H9 (cell line): ENCODE measurements at regions not wholly inside any gene's neighbourhood (a gene's known extent, or its start where the extent isn't known, plus 50 kb on each side); places are given as distances from the start of the nearest gene placed in this dataset.
A peak's percentile ranks its signal among the peaks of the same experiment; 100 is the strongest.

ENCODE experiments used
- DNase-seq: peaks from one replicate; pipeline ENCODE4 v3.0.0-alpha.2; 2017
- H2AFZ ChIP-seq: one replicate; pipeline ENCODE4 v1.6.1; 2013; ENCODE audit warnings: mild to moderate bottlenecking, low read length, control low read depth, moderate library complexity
- H2AK5ac ChIP-seq: 2 replicates; pipeline ENCODE4 v1.6.1; 2013; ENCODE audit warnings: low read length, control low read depth, mixed read lengths; ENCODE audit not compliant: insufficient read length
- H2BK120ac ChIP-seq: one replicate; pipeline ENCODE4 v1.6.1; 2013; ENCODE audit warnings: low read depth, mild to moderate bottlenecking, low read length, control low read depth, inconsistent platforms; ENCODE audit not compliant: poor library complexity, severe bottlenecking
- H2BK12ac ChIP-seq: 2 replicates; pipeline ENCODE4 v1.6.1; 2013; ENCODE audit warnings: low read length, control low read depth, mixed read lengths, low read depth; ENCODE audit not compliant: insufficient read length
- H2BK15ac ChIP-seq: 2 replicates; pipeline ENCODE4 v1.6.1; 2013; ENCODE audit warnings: low read depth, low read length, control low read depth
- H2BK20ac ChIP-seq: one replicate; pipeline ENCODE4 v1.6.1; 2013; ENCODE audit warnings: low read depth, mild to moderate bottlenecking, low read length, control low read depth, inconsistent platforms; ENCODE audit not compliant: poor library complexity, severe bottlenecking
- H2BK5ac ChIP-seq: 2 replicates; pipeline ENCODE4 v1.6.1; 2013; ENCODE audit warnings: low read length, control low read depth, mixed read lengths; ENCODE audit not compliant: insufficient read length
- H3K14ac ChIP-seq: 2 replicates; pipeline ENCODE4 v1.6.1; 2013; ENCODE audit warnings: low read length, control low read depth; ENCODE audit not compliant: insufficient read depth
- H3K18ac ChIP-seq: 2 replicates; pipeline ENCODE4 v1.6.1; 2013; ENCODE audit warnings: low read depth, mild to moderate bottlenecking, mixed read lengths, low read length, control low read depth; ENCODE audit not compliant: insufficient read length
- H3K23ac ChIP-seq: 2 replicates; pipeline ENCODE4 v1.6.1; 2013; ENCODE audit warnings: low read length, control low read depth, mixed read lengths, low read depth; ENCODE audit not compliant: insufficient read length
- H3K23me2 ChIP-seq: 2 replicates; pipeline ENCODE4 v1.6.1; 2013; ENCODE audit warnings: low read depth, mild to moderate bottlenecking, mixed read lengths, low read length, control low read depth; ENCODE audit not compliant: insufficient read length, poor library complexity, severe bottlenecking
- H3K27ac ChIP-seq: 2 replicates; pipeline ENCODE4 v1.5.1; 2013; ENCODE audit warnings: low read length, control low read depth, mixed read lengths, low read depth; ENCODE audit not compliant: insufficient read length
- H3K27me3 ChIP-seq: 2 replicates; pipeline ENCODE4 v1.6.1; 2013; ENCODE audit warnings: low read length, control low read depth, inconsistent platforms; ENCODE audit not compliant: insufficient read depth
- H3K4ac ChIP-seq: 2 replicates; pipeline ENCODE4 v1.6.1; 2013; ENCODE audit warnings: low read depth, mild to moderate bottlenecking, control low read depth, inconsistent platforms, low read length, moderate library complexity
- H3K4me1 ChIP-seq: 2 replicates; pipeline ENCODE4 v1.6.1; 2013; ENCODE audit warnings: low read length, control low read depth, inconsistent platforms; ENCODE audit not compliant: insufficient read depth
- H3K4me2 ChIP-seq: 2 replicates; pipeline ENCODE4 v1.6.1; 2013; ENCODE audit warnings: low read length, control low read depth, mixed read lengths; ENCODE audit not compliant: insufficient read length, insufficient read depth
- H3K56ac ChIP-seq: 2 replicates; pipeline ENCODE4 v1.6.1; 2013; ENCODE audit warnings: low read depth, mild to moderate bottlenecking, mixed read lengths, low read length, control low read depth; ENCODE audit not compliant: insufficient read length
- H3K79me1 ChIP-seq: 2 replicates; pipeline ENCODE4 v1.6.1; 2013; ENCODE audit warnings: low read depth, mild to moderate bottlenecking, moderate library complexity, low read length, control low read depth, inconsistent platforms; ENCODE audit not compliant: insufficient read depth, poor library complexity, severe bottlenecking
- H3K79me2 ChIP-seq: 2 replicates; pipeline ENCODE4 v1.6.1; 2013; ENCODE audit warnings: low read length, control low read depth, inconsistent platforms; ENCODE audit not compliant: insufficient read depth
- H3K9ac ChIP-seq: 2 replicates; pipeline ENCODE4 v1.6.1; 2013; ENCODE audit warnings: low read length, control low read depth, mixed read lengths; ENCODE audit not compliant: insufficient read length; ENCODE audit errors: extremely low read depth
- H3K9me3 ChIP-seq: one replicate; pipeline ENCODE4 v1.6.1; 2013; ENCODE audit warnings: low read depth, low read length, inconsistent platforms; ENCODE audit not compliant: control insufficient read depth
- H3T11ph ChIP-seq: one replicate; pipeline ENCODE4 v1.6.1; 2013; ENCODE audit warnings: mild to moderate bottlenecking, low read length, control low read depth, inconsistent platforms
- H4K20me1 ChIP-seq: one replicate; pipeline ENCODE4 v1.6.1; 2013; ENCODE audit not compliant: control insufficient read depth, insufficient read length, insufficient read depth
- H4K5ac ChIP-seq: 2 replicates; pipeline ENCODE4 v1.6.1; 2013; ENCODE audit warnings: low read depth, mild to moderate bottlenecking, mixed read lengths, low read length, control low read depth; ENCODE audit not compliant: insufficient read length
- H4K8ac ChIP-seq: replicated peaks from 2 replicates; pipeline ENCODE4 v1.6.1; 2013; ENCODE audit warnings: low read length, control low read depth, mixed read lengths, low read depth; ENCODE audit not compliant: insufficient read length
- H4K91ac ChIP-seq: 2 replicates; pipeline ENCODE4 v1.6.1; 2013; ENCODE audit warnings: low read depth, mild to moderate bottlenecking, moderate library complexity, mixed read lengths, low read length, control low read depth; ENCODE audit not compliant: insufficient read length
- H3K27ac Mint-ChIP-seq, 3 experiments: 2 replicates in 2 of 3; 3 replicates in 1 of 3; pipeline ENCODE4 v1.8.0; 2020 to 2021; ENCODE audit warnings: mixed read lengths in 3 of 3, mild to moderate bottlenecking in 1 of 3, moderate library complexity in 1 of 3
- H3K27me3 Mint-ChIP-seq: 2 replicates; pipeline ENCODE4 v1.8.0; 2021; ENCODE audit warnings: low read depth, mild to moderate bottlenecking, moderate library complexity, mixed read lengths
- H3K36me3 Mint-ChIP-seq, 3 experiments: 2 replicates in 2 of 3; 3 replicates in 1 of 3; pipeline ENCODE4 v1.8.0; 2020 to 2021; ENCODE audit warnings: low read depth in 3 of 3, mixed read lengths in 3 of 3; ENCODE audit not compliant: insufficient read depth in 1 of 3
- H3K4me1 Mint-ChIP-seq, 2 experiments: 2 replicates each; pipeline ENCODE4 v1.8.0; 2020; ENCODE audit warnings: mixed read lengths in 2 of 2
- H3K4me3 Mint-ChIP-seq, 2 experiments: 2 replicates in 1 of 2; 3 replicates in 1 of 2; pipeline ENCODE4 v1.8.0; 2020 to 2021; ENCODE audit warnings: mild to moderate bottlenecking in 2 of 2, mixed read lengths in 2 of 2, moderate library complexity in 1 of 2
- H3K9me3 Mint-ChIP-seq, 2 experiments: 2 replicates in 1 of 2; 3 replicates in 1 of 2; pipeline ENCODE4 v1.8.0; 2020; ENCODE audit warnings: mild to moderate bottlenecking in 2 of 2, mixed read lengths in 2 of 2, moderate library complexity in 1 of 2
- WGBS: extraction: QIAGEN DNeasy Blood & Tissue Kit; methylation state at CpG from one replicate; pipeline ENCODE4 v1.1.7; 2013; ENCODE audit warnings: missing lambda C conversion rate, low lambda C conversion rate, mixed read lengths; ENCODE audit not compliant: insufficient read length; ENCODE audit errors: extremely low coverage; 5-methylcytosine and 5-hydroxymethylcytosine counted together
- TF ChIP-seq, protein P1 (sequence below): fragments of 200-600 bp; sonication (generic); conservative IDR thresholded peaks from 3 replicates; pipeline ENCODE4 v1.8.0; 2021; ENCODE audit warnings: antibody characterized with exemption, mild to moderate bottlenecking

DNA sequence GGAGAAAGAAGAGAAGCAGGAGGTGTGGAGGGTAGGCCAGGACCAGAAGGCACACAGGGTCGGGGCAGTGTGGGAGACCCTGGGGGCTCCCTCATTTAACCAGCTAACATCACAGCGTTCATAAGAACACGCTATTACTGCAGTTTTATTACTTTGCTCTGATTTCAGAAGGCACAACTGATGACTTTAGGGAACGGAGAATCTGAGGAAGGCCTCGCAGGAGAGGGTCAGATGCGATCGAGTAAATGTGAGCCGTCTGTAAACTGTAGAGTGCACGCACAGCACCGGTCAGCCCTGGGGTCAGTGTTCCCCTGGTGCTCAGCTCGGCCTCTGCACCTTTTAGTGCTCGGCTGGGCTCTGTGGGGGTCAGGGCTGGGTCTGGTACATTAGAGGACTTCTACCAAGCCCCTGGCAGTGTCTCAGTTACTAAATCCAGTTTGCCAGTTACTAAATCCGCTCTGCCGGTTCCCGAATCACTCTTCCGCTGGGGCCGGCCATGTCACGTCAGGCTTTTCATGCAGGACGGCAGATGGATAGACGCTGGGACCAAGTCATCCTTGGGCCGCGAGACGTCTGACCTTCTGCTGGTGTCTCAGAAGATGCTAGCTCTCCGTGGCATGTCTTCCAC lies 325.9 kb downstream of the SEC14L1 start:
- Histone ChIP-seq H3K14ac (no peak overlapping the region; the same call in 1 of the 2 replicates), H2BK120ac (no peak overlapping the region), H3K56ac (no peak overlapping the region), H3K79me1 (peaks cover 4% of the 10 kb centered on the region), H3K18ac (no peak overlapping the region), H2AK5ac (no peak overlapping the region), H2BK5ac (no peak overlapping the region), H3K9ac (no peak overlapping the region), H4K5ac (no peak overlapping the region), H3K4ac (no peak overlapping the region), H3K23ac (no peak overlapping the region), H2AFZ (no peak overlapping the region), H3K9me3 (no peaks in the 10 kb centered on the region), H3T11ph (no peak overlapping the region), H3K23me2 (no peaks in the 10 kb centered on the region), H2BK20ac (no peak overlapping the region), H3K4me1 (peaks cover 18% of the 10 kb centered on the region), H3K27ac (no peak overlapping the region), H2BK12ac (no peak overlapping the region), H4K91ac (no peak overlapping the region), H4K8ac (no peak overlapping the region), H2BK15ac (no peak overlapping the region), H3K4me2 (peak overlapping the region; percentile 50), H3K79me2 (peaks cover 24% of the 10 kb centered on the region; the same call in 1 of the 2 replicates), H4K20me1 (no peaks in the 10 kb centered on the region), H3K27me3 (no peaks in the 10 kb centered on the region)
- no peak for DNase-seq
- peaks cover 60 to 68% of the 10 kb centered on the region in 2 experiments for H3K4me1 Mint-ChIP-seq
- peaks cover 19 to 41% (median 37%) of the 10 kb centered on the region in 3 experiments for H3K36me3 Mint-ChIP-seq
- H3K4me3 Mint-ChIP-seq = peak overlapping the region; percentile 71 to 84
- H3K27me3 Mint-ChIP-seq = no peaks in the 10 kb centered on the region
- no CpG with 5 or more reads among the region's 24 CpGs for WGBS
- H3K27ac Mint-ChIP-seq = peak overlapping the region; percentile 98 to 100 (median 99)
- no peaks in the 10 kb centered on the region; a peak in 2 of 5 replicates for H3K9me3 Mint-ChIP-seq
- TF ChIP-seq, protein P1, sequence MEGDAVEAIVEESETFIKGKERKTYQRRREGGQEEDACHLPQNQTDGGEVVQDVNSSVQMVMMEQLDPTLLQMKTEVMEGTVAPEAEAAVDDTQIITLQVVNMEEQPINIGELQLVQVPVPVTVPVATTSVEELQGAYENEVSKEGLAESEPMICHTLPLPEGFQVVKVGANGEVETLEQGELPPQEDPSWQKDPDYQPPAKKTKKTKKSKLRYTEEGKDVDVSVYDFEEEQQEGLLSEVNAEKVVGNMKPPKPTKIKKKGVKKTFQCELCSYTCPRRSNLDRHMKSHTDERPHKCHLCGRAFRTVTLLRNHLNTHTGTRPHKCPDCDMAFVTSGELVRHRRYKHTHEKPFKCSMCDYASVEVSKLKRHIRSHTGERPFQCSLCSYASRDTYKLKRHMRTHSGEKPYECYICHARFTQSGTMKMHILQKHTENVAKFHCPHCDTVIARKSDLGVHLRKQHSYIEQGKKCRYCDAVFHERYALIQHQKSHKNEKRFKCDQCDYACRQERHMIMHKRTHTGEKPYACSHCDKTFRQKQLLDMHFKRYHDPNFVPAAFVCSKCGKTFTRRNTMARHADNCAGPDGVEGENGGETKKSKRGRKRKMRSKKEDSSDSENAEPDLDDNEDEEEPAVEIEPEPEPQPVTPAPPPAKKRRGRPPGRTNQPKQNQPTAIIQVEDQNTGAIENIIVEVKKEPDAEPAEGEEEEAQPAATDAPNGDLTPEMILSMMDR = no peak
